Keratinocyte (primary cell): ENCODE measurements at regions not wholly inside any gene's neighbourhood (a gene's known extent, or its start where the extent isn't known, plus 50 kb on each side); places are given as distances from the start of the nearest gene placed in this dataset.

ENCODE experiments used
- DNase-seq: peaks from one replicate; pipeline ENCODE4 v3.0.0-alpha.2; 2011; ENCODE audit warnings: low read depth, missing footprints, low spot score
- FAIRE-seq: peaks from 2 replicates; lab custom pipeline; 2011; peaks lifted over from hg19 to GRCh38; lab: Jason Lieb, UNC
- H2AFZ ChIP-seq: 2 replicates; pipeline ENCODE4 v1.6.0; 2012; ENCODE audit warnings: low read length, control low read depth, inconsistent platforms; ENCODE audit not compliant: control insufficient read depth
- H3K27ac ChIP-seq: 2 replicates; pipeline ENCODE4 v1.5.1; 2011; ENCODE audit warnings: low read length; ENCODE audit not compliant: control insufficient read depth, insufficient read depth
- H3K27me3 ChIP-seq: 3 replicates; pipeline ENCODE4 v1.6.0; 2011; ENCODE audit warnings: low read length; ENCODE audit not compliant: control insufficient read depth, insufficient read depth; ENCODE audit errors: extremely low read depth
- H3K36me3 ChIP-seq, 2 experiments: 2 replicates in 1 of 2; 3 replicates in 1 of 2; pipeline ENCODE4 v1.5.1; 2011; ENCODE audit warnings: low read length in 2 of 2, mild to moderate bottlenecking in 1 of 2; ENCODE audit not compliant: control insufficient read depth in 2 of 2, insufficient read depth in 2 of 2; ENCODE audit errors: extremely low read depth in 1 of 2
- H3K4me1 ChIP-seq: 3 replicates; pipeline ENCODE4 v1.5.1; 2011; ENCODE audit warnings: low read length; ENCODE audit not compliant: control insufficient read depth, insufficient read depth; ENCODE audit errors: extremely low read depth
- H3K4me2 ChIP-seq: 3 replicates; pipeline ENCODE4 v1.6.0; 2011; ENCODE audit warnings: low read depth, low read length; ENCODE audit not compliant: control insufficient read depth, insufficient read depth; ENCODE audit errors: extremely low read depth
- H3K4me3 ChIP-seq, 3 experiments: fragments of 200-600 bp in 1 of 3; sonication (generic) in 1 of 3; 2 replicates in 2 of 3; 3 replicates in 1 of 3; pipeline ENCODE4 v1.5.1; 2011 to 2016; ENCODE audit warnings: low read length in 3 of 3, mild to moderate bottlenecking in 3 of 3, control low read depth in 2 of 3, inconsistent platforms in 1 of 3, low read depth in 1 of 3, mixed read lengths in 1 of 3, mixed run types in 1 of 3, moderate library complexity in 1 of 3; ENCODE audit not compliant: control insufficient read depth in 2 of 3, insufficient read depth in 2 of 3; ENCODE audit errors: extremely low read depth in 1 of 3
- H3K79me2 ChIP-seq: 2 replicates; pipeline ENCODE4 v1.6.0; 2012; ENCODE audit warnings: low read length; ENCODE audit not compliant: control insufficient read depth, insufficient read depth
- H3K9ac ChIP-seq: 3 replicates; pipeline ENCODE4 v1.6.0; 2011; ENCODE audit warnings: low read length; ENCODE audit not compliant: control insufficient read depth, insufficient read depth; ENCODE audit errors: extremely low read depth
- H3K9me1 ChIP-seq: 3 replicates; pipeline ENCODE4 v1.6.0; 2011; ENCODE audit warnings: low read length; ENCODE audit not compliant: control insufficient read depth, insufficient read depth; ENCODE audit errors: extremely low read depth
- H3K9me3 ChIP-seq: 2 replicates; pipeline ENCODE4 v1.5.1; 2012; ENCODE audit warnings: low read depth, low read length; ENCODE audit not compliant: control insufficient read depth
- H4K20me1 ChIP-seq: 3 replicates; pipeline ENCODE4 v1.6.0; 2011; ENCODE audit warnings: low read length; ENCODE audit not compliant: control insufficient read depth, insufficient read depth; ENCODE audit errors: extremely low read depth
- EZH2 ChIP-seq: IDR thresholded peaks from one replicate; pipeline ENCODE4 v1.6.1; 2012; ENCODE audit warnings: inconsistent platforms, mild to moderate bottlenecking, low read length, moderate library complexity
- dilution Hi-C: fragments of 300-500 bp; cut with MboI; formaldehyde crosslinking; loops from one replicate; pipeline ENCODE4 v1.7.0; 2020; ENCODE audit warnings: low sequenced_read_pairs; ENCODE audit not compliant: extremely low pct_ligation_motif_present
- TF ChIP-seq, protein P1 (sequence below), 3 experiments: IDR thresholded peaks in 1 of 3; conservative IDR thresholded peaks in 1 of 3; optimal IDR thresholded peaks in 1 of 3; 2 replicates in 2 of 3; 3 replicates in 1 of 3; pipeline versions ENCODE3 to v1.5.1; 2011; ENCODE audit warnings: low read length in 3 of 3, mild to moderate bottlenecking in 3 of 3, moderate library complexity in 2 of 3, control low read depth in 1 of 3, inconsistent platforms in 1 of 3; ENCODE audit not compliant: insufficient read depth in 2 of 3; ENCODE audit errors: extremely low read depth in 1 of 3

DNA sequence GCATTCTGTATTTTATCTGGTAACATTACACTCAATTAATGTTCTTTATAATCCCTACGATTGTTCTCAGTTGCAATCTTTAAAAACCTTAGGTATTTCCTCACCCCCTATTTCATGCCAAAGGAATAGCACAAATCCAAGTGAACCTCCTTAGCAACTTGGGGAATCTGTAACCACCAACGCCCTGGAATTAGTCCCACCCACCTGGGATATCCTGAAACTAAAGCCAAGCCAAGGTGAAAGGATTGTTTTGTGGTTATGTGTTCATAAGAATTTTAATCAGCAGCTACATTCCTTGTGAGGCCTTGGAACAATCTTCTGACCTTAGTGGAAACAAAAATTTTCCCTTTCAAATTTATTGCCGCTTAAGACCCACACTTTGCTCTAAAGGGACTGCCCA, 908.7 kb downstream of the TTLL7 start:
- H4K20me1 ChIP-seq = no peaks in the 10 kb centered on the region
- dilution Hi-C loops = no loop called here
- TF ChIP-seq, protein P1, sequence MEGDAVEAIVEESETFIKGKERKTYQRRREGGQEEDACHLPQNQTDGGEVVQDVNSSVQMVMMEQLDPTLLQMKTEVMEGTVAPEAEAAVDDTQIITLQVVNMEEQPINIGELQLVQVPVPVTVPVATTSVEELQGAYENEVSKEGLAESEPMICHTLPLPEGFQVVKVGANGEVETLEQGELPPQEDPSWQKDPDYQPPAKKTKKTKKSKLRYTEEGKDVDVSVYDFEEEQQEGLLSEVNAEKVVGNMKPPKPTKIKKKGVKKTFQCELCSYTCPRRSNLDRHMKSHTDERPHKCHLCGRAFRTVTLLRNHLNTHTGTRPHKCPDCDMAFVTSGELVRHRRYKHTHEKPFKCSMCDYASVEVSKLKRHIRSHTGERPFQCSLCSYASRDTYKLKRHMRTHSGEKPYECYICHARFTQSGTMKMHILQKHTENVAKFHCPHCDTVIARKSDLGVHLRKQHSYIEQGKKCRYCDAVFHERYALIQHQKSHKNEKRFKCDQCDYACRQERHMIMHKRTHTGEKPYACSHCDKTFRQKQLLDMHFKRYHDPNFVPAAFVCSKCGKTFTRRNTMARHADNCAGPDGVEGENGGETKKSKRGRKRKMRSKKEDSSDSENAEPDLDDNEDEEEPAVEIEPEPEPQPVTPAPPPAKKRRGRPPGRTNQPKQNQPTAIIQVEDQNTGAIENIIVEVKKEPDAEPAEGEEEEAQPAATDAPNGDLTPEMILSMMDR (optimal IDR thresholded peaks at IDR 0.05 in 1 of 3, IDR thresholded peaks at IDR 0.05 in 1 of 3, conservative IDR thresholded peaks at IDR 0.05 in 1 of 3; ENCODE audit: extremely low read depth in 1 of 3, insufficient read depth in 2 of 3, low read length in 3 of 3) = no peak
- no peak for TF ChIP-seq EZH2
- H3K36me3 ChIP-seq = no peaks in the 10 kb centered on the region
- no peak overlapping the region for H3K4me3 ChIP-seq
- H3K9me1 ChIP-seq = no peaks in the 10 kb centered on the region
- no peaks in the 10 kb centered on the region for H3K27me3 ChIP-seq
- no peak overlapping the region for H3K9ac ChIP-seq
- H3K9me3 ChIP-seq = no peaks in the 10 kb centered on the region
- no peak overlapping the region for H3K27ac ChIP-seq
- no peak overlapping the region for H2AFZ ChIP-seq
- H3K4me1 ChIP-seq = peaks cover 4% of the 10 kb centered on the region
- H3K79me2 ChIP-seq = no peaks in the 10 kb centered on the region
- FAIRE-seq (no peak), DNase-seq (no peak)
- no peak overlapping the region for H3K4me2 ChIP-seq

DNA sequence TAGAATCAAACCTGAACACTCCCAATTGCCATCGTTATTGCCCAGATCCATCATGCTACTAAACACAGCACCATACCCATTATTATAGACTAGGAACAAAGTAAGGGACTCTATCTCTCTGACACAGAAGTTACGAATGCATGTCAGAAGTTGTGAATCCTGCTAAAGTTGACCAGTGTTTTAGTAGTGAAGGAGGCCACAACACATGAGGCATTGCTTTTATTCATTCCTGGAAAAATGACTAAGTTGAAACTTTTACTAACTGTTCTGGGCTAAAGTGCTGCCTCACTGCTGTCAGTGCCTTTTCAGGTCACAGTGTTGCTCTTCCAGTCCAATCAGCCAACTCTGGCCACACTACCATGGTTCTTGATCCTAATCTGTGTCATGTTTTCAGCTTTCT, 911.1 kb downstream of the TTLL7 start:
- H3K9me1 ChIP-seq = no peaks in the 10 kb centered on the region
- dilution Hi-C loops = no loop called here
- H3K4me1 ChIP-seq = peaks cover 4% of the 10 kb centered on the region
- H3K9ac ChIP-seq = no peak overlapping the region
- no peaks in the 10 kb centered on the region for H4K20me1 ChIP-seq
- no peaks in the 10 kb centered on the region for H3K79me2 ChIP-seq
- H3K27ac ChIP-seq = no peak overlapping the region
- no peaks in the 10 kb centered on the region for H3K27me3 ChIP-seq
- H3K36me3 ChIP-seq = no peaks in the 10 kb centered on the region
- no peak for TF ChIP-seq EZH2
- TF ChIP-seq, protein P1 (optimal IDR thresholded peaks at IDR 0.05 in 1 of 3, IDR thresholded peaks at IDR 0.05 in 1 of 3, conservative IDR thresholded peaks at IDR 0.05 in 1 of 3; ENCODE audit: extremely low read depth in 1 of 3, insufficient read depth in 2 of 3, low read length in 3 of 3) = no peak
- no peaks in the 10 kb centered on the region for H3K9me3 ChIP-seq
- H3K4me2 ChIP-seq = no peak overlapping the region
- FAIRE-seq = no peak
- no peak overlapping the region for H3K4me3 ChIP-seq
- no peak for DNase-seq
- H2AFZ ChIP-seq = no peak overlapping the region
